K562 (cell line): ENCODE measurements at regions not wholly inside any gene's neighbourhood (a gene's known extent, or its start where the extent isn't known, plus 50 kb on each side); places are given as distances from the start of the nearest gene placed in this dataset.

Experiments
- ATAC-seq: fragments of 200-7000 bp; cut with Tn5 transposase; 3 replicates; pipeline ENCODE4 v1.9.1; 2020; ENCODE audit warnings: moderate library complexity
- BruUV-seq: library from RNA; stranded (reverse); fragments of 400-500 nt; replicated peaks from 2 replicates; lab custom pipeline; 2021; lab: Mats Ljungman, UMichigan
- CTCF ChIA-PET: fragments of 300-600 bp; formaldehyde crosslinking; extraction: SDS; loops from one replicate; lab custom pipeline; 2021; ENCODE audit warnings: low intra/inter-chr PET ratio; lab: Yijun Ruan, JAX
- POLR2A ChIA-PET: fragments of 300-600, 350-650 bp; sonication (Branson Sonifier 250); formaldehyde crosslinking; extraction: SDS; loops from one replicate; lab custom pipeline; 2021; ENCODE audit warnings: antibody characterized with exemption, inconsistent platforms; lab: Yijun Ruan, JAX
- DNase-seq, 4 experiments: peaks; one replicate each; pipeline versions ENCODE4 v3.0.0 to v3.0.0-alpha.2; 2011 to 2018; ENCODE audit warnings: low spot score in 3 of 4, mixed read lengths in 3 of 4; ENCODE audit errors: extremely low read depth in 1 of 4
- FAIRE-seq: peaks from 2 replicates; lab custom pipeline; 2011; peaks lifted over from hg19 to GRCh38; lab: Jason Lieb, UNC
- H2AFZ ChIP-seq: 2 replicates; pipeline ENCODE4 v1.6.0; 2011; ENCODE audit warnings: low read depth, low read length, control low read depth, inconsistent platforms
- H3K27ac ChIP-seq: fragments of 200-600 bp; 3 replicates; pipeline ENCODE4 v1.8.0; 2011; ENCODE audit warnings: low read depth, mild to moderate bottlenecking, control low read depth, inconsistent platforms, low read length, moderate library complexity, mixed read lengths; ENCODE audit errors: extremely low read depth
- H3K27me3 ChIP-seq, 2 experiments: fragments of 300-600 bp in 1 of 2; 2 replicates in 1 of 2; 3 replicates in 1 of 2; pipeline versions ENCODE4 v1.6.0 to v1.8.0; 2011; ENCODE audit warnings: inconsistent platforms in 2 of 2, low read length in 2 of 2, mild to moderate bottlenecking in 1 of 2, mixed read lengths in 1 of 2, moderate library complexity in 1 of 2; ENCODE audit not compliant: control insufficient read depth in 2 of 2, insufficient read depth in 2 of 2
- H3K36me3 ChIP-seq: fragments of 300-600 bp; 3 replicates; pipeline ENCODE4 v1.8.0; 2011; ENCODE audit warnings: mild to moderate bottlenecking, low read length, inconsistent platforms; ENCODE audit not compliant: control insufficient read depth, insufficient read depth
- H3K4me1 ChIP-seq, 2 experiments: fragments of 200-600 bp in 1 of 2; replicated peaks in 1 of 2; 2 replicates in 1 of 2; 3 replicates in 1 of 2; pipeline versions ENCODE4 v1.5.1 to v1.8.0; 2011; ENCODE audit warnings: inconsistent platforms in 2 of 2, low read length in 2 of 2, mild to moderate bottlenecking in 1 of 2, mixed read lengths in 1 of 2, moderate library complexity in 1 of 2; ENCODE audit not compliant: control insufficient read depth in 2 of 2, insufficient read depth in 2 of 2
- H3K4me2 ChIP-seq: 2 replicates; pipeline ENCODE4 v1.6.1; 2011; ENCODE audit warnings: low read length, control low read depth, inconsistent platforms, mixed read lengths; ENCODE audit not compliant: insufficient read depth
- H3K4me3 ChIP-seq: fragments of 200-600 bp; sonication (generic), shearing (Covaris generic); 2 replicates; pipeline ENCODE4 v1.5.1; 2016; ENCODE audit warnings: control low read depth, inconsistent platforms
- H3K79me2 ChIP-seq: fragments of 200-600 bp; 3 replicates; pipeline ENCODE4 v1.8.0; 2011; ENCODE audit warnings: low read length, inconsistent platforms; ENCODE audit not compliant: control insufficient read depth, insufficient read depth
- H3K9ac ChIP-seq, 2 experiments: 2 replicates each; pipeline versions ENCODE4 v1.6.0 to v1.6.1; 2011; ENCODE audit warnings: low read depth in 2 of 2, low read length in 2 of 2, control low read depth in 1 of 2, inconsistent platforms in 1 of 2, mild to moderate bottlenecking in 1 of 2, mixed read lengths in 1 of 2; ENCODE audit not compliant: insufficient read depth in 1 of 2
- H3K9me1 ChIP-seq: one replicate; pipeline ENCODE4 v1.6.0; 2011; ENCODE audit warnings: inconsistent platforms, mild to moderate bottlenecking, low read length, moderate library complexity; ENCODE audit not compliant: control insufficient read depth, insufficient read depth
- H3K9me3 ChIP-seq: replicated peaks from 2 replicates; pipeline ENCODE4 v1.5.1; 2011; ENCODE audit warnings: low read depth, low read length, inconsistent platforms; ENCODE audit not compliant: control insufficient read depth, insufficient read depth
- H4K20me1 ChIP-seq: replicated peaks from 2 replicates; pipeline ENCODE4 v1.6.1; 2011; ENCODE audit warnings: low read length, inconsistent platforms, mixed read lengths; ENCODE audit not compliant: control insufficient read depth, insufficient read depth
- CBFA2T2 ChIP-seq: fragments of 450-650 bp; conservative IDR thresholded peaks from 2 replicates; pipeline ENCODE4 v1.6.1; 2017; ENCODE audit warnings: mild to moderate bottlenecking
- EGR1 ChIP-seq: fragments of 450-650 bp; conservative IDR thresholded peaks from 2 replicates; pipeline ENCODE4 v1.6.1; 2017; ENCODE audit warnings: mild to moderate bottlenecking
- FOXJ3 ChIP-seq: sonication (generic); formaldehyde crosslinking; IDR thresholded peaks from 2 replicates; pipeline ENCODE4 v1.4.0; 2020; ENCODE audit warnings: mild to moderate bottlenecking, missing genetic modification reagents
- PHF8 ChIP-seq: fragments of 200-600 bp; sonication (generic); IDR thresholded peaks from 2 replicates; pipeline ENCODE4 v1.6.1; 2012; ENCODE audit warnings: mixed run types, mild to moderate bottlenecking, inconsistent platforms, low read length, moderate library complexity, borderline replicate concordance
- RAD51 ChIP-seq: fragments of 450-650 bp; IDR thresholded peaks from 2 replicates; pipeline ENCODE4 v1.7.1; 2016; ENCODE audit warnings: low read depth, mild to moderate bottlenecking, borderline replicate concordance
- SMARCA5 ChIP-seq: fragments of 450-650 bp; IDR thresholded peaks from 2 replicates; pipeline ENCODE4 v1.6.1; 2016
- WGBS: fragments of 100-300 bp; shearing (Covaris generic); methylation state at CpG from one replicate; pipeline ENCODE4 v1.1.6; 2016; ENCODE audit warnings: low coverage, mixed read lengths; ENCODE audit not compliant: insufficient coverage; ENCODE audit errors: missing lambda C conversion rate; 5-methylcytosine and 5-hydroxymethylcytosine counted together
- in situ Hi-C: fragments of 300-500 bp; cut with MboI; formaldehyde crosslinking; loops from 4 replicates; pipeline ENCODE4 v1.15.0; 2018; ENCODE audit warnings: inconsistent platforms, mixed read lengths
- intact Hi-C: fragments of 100-400 bp; cut with micrococcal nuclease; formaldehyde crosslinking; loops from 2 replicates; pipeline ENCODE4 v1.14.2; 2022
- TF ChIP-seq, protein P1 (sequence below): sonication (generic); formaldehyde crosslinking; IDR thresholded peaks from 2 replicates; pipeline ENCODE4 v1.4.0; 2020; ENCODE audit warnings: mild to moderate bottlenecking, missing genetic modification reagents
- TF ChIP-seq, protein P2 (sequence below): fragments of 450-650 bp; IDR thresholded peaks from 2 replicates; pipeline ENCODE4 v1.6.1; 2017; ENCODE audit warnings: antibody characterized with exemption

GRCh38 chr12:43180242-43180641 is 371.8 kb downstream of the ADAMTS20 start:
- intact Hi-C loops (no loop called here), in situ Hi-C loops (no loop called here)
- Histone ChIP-seq H2AFZ (no peak overlapping the region), H3K27ac (no peak overlapping the region), H3K4me1 (no peaks in the 10 kb centered on the region), H3K9me3 (no peaks in the 10 kb centered on the region), H3K79me2 (no peaks in the 10 kb centered on the region), H3K27me3 (no peaks in the 10 kb centered on the region), H4K20me1 (no peaks in the 10 kb centered on the region), H3K9me1 (no peaks in the 10 kb centered on the region), H3K36me3 (no peaks in the 10 kb centered on the region), H3K4me3 (no peak overlapping the region), H3K9ac (no peak overlapping the region), H3K4me2 (no peak overlapping the region)
- POLR2A ChIA-PET, result no interaction called here
- CTCF ChIA-PET, result no interaction called here
- ATAC-seq (no peak), DNase-seq (no peak), FAIRE-seq (no peak)
- 9% methylated on average over 4 of the region's 4 CpGs for WGBS
- TF ChIP-seq EGR1, result no peak
- TF ChIP-seq SMARCA5, result no peak
- TF ChIP-seq FOXJ3 (CRISPR knock-in tag), result no peak
- TF ChIP-seq PHF8, result no peak
- TF ChIP-seq, protein P1, sequence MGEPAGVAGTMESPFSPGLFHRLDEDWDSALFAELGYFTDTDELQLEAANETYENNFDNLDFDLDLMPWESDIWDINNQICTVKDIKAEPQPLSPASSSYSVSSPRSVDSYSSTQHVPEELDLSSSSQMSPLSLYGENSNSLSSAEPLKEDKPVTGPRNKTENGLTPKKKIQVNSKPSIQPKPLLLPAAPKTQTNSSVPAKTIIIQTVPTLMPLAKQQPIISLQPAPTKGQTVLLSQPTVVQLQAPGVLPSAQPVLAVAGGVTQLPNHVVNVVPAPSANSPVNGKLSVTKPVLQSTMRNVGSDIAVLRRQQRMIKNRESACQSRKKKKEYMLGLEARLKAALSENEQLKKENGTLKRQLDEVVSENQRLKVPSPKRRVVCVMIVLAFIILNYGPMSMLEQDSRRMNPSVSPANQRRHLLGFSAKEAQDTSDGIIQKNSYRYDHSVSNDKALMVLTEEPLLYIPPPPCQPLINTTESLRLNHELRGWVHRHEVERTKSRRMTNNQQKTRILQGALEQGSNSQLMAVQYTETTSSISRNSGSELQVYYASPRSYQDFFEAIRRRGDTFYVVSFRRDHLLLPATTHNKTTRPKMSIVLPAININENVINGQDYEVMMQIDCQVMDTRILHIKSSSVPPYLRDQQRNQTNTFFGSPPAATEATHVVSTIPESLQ (CRISPR knock-in tag), result no peak
- TF ChIP-seq, protein P2, sequence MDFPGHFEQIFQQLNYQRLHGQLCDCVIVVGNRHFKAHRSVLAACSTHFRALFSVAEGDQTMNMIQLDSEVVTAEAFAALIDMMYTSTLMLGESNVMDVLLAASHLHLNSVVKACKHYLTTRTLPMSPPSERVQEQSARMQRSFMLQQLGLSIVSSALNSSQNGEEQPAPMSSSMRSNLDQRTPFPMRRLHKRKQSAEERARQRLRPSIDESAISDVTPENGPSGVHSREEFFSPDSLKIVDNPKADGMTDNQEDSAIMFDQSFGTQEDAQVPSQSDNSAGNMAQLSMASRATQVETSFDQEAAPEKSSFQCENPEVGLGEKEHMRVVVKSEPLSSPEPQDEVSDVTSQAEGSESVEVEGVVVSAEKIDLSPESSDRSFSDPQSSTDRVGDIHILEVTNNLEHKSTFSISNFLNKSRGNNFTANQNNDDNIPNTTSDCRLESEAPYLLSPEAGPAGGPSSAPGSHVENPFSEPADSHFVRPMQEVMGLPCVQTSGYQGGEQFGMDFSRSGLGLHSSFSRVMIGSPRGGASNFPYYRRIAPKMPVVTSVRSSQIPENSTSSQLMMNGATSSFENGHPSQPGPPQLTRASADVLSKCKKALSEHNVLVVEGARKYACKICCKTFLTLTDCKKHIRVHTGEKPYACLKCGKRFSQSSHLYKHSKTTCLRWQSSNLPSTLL, result no peak
- TF ChIP-seq CBFA2T2, result no peak
- no peak for TF ChIP-seq RAD51
- BruUV-seq, result no TSS peak
